ENCODE measurements at regions not wholly inside any gene's neighbourhood (a gene's known extent, or its start where the extent isn't known, plus 50 kb on each side); places are given as distances from the start of the nearest gene placed in this dataset.

GRCh38 chr2:80894486-80894885 lies 589.9 kb upstream of the LRRTM1 start:
- ATAC-seq (no peak), FAIRE-seq (no peak), DNase-seq (ENCODE audit: extremely low read depth in 1 of 4, low spot score in 3 of 4) (no peak)
- Histone ChIP-seq H3K27me3 (ENCODE audit: control insufficient read depth in 2 of 2, insufficient read depth in 2 of 2, low read length in 2 of 2) (no peaks in the 10 kb centered on the region), H3K27ac (ENCODE audit: extremely low read depth, low read depth, low read length) (no peak overlapping the region), H3K9ac (ENCODE audit: insufficient read depth in 1 of 2, low read depth in 2 of 2, low read length in 2 of 2) (no peak overlapping the region), H3K4me3 (no peak overlapping the region), H3K4me2 (ENCODE audit: insufficient read depth, low read length) (no peak overlapping the region), H4K20me1 (replicated peaks; ENCODE audit: control insufficient read depth, insufficient read depth, low read length) (no peaks in the 10 kb centered on the region), H3K4me1 (replicated peaks in 1 of 2; ENCODE audit: control insufficient read depth in 2 of 2, insufficient read depth in 2 of 2, low read length in 2 of 2) (no peaks in the 10 kb centered on the region), H3K9me3 (replicated peaks; ENCODE audit: control insufficient read depth, insufficient read depth, low read depth, low read length) (no peaks in the 10 kb centered on the region), H3K36me3 (ENCODE audit: control insufficient read depth, insufficient read depth, low read length) (no peaks in the 10 kb centered on the region), H3K9me1 (ENCODE audit: control insufficient read depth, insufficient read depth, low read length) (no peaks in the 10 kb centered on the region), H3K79me2 (ENCODE audit: control insufficient read depth, insufficient read depth, low read length) (no peaks in the 10 kb centered on the region), H2AFZ (ENCODE audit: low read depth, low read length) (no peak overlapping the region)
- intact Hi-C loops (cut with micrococcal nuclease) (no loop called here), in situ Hi-C loops (cut with MboI) (no loop called here)
- POLR2A ChIA-PET = interaction anchor here (0.5 kb wide), 1 partner anchor 1008 kb away, joined by 3 read pairs; no protein-coding TSS in a partner anchor
- BruUV-seq (replicated peaks) = no TSS peak
- CTCF ChIA-PET (ENCODE audit: low intra/inter-chr PET ratio) = no interaction called here
- TF ChIP-seq ARID1B (IDR thresholded peaks at IDR 0.05) = no peak
- WGBS (ENCODE audit: insufficient coverage, low coverage, missing lambda C conversion rate) = 1% methylated on average over 3 of the region's 3 CpGs

DNA sequence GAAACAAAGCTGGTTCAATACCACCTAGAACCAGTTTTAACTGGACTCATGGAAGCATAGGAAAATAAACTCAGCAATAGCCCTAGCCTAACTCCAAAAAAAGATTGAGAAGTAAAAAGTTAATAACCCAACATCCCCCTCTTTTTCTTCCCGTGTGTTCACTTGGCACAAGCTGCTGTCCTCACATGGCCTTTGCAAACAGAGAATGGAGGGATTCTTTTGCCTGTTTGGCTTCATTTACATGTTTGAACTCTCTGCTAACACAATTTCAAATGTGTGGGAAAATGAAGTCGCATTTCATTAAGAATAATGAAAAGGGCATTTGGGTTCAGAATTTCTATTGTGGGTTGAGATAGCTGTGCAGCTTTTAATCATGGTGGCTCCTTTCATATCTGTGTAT lies 589.2 kb upstream of the LRRTM1 start:
- no peaks in the 10 kb centered on the region for H3K79me2 ChIP-seq (ENCODE audit: control insufficient read depth, insufficient read depth, low read length)
- ChIA-PET POLR2A (no interaction called here), CTCF (ENCODE audit: low intra/inter-chr PET ratio) (no interaction called here)
- ATAC-seq (no peak), DNase-seq (ENCODE audit: extremely low read depth in 1 of 4, low spot score in 3 of 4) (no peak), FAIRE-seq (no peak)
- no peak for TF ChIP-seq ARID4B (CRISPR knock-in tag; IDR thresholded peaks at IDR 0.05)
- no peaks in the 10 kb centered on the region for H3K4me1 ChIP-seq (replicated peaks in 1 of 2; ENCODE audit: control insufficient read depth in 2 of 2, insufficient read depth in 2 of 2, low read length in 2 of 2)
- no peak overlapping the region for H3K4me2 ChIP-seq (ENCODE audit: insufficient read depth, low read length)
- H3K9me1 ChIP-seq (ENCODE audit: control insufficient read depth, insufficient read depth, low read length) = no peaks in the 10 kb centered on the region
- H3K27me3 ChIP-seq (ENCODE audit: control insufficient read depth in 2 of 2, insufficient read depth in 2 of 2, low read length in 2 of 2) = no peaks in the 10 kb centered on the region
- no peak overlapping the region for H2AFZ ChIP-seq (ENCODE audit: low read depth, low read length)
- no TSS peak for BruUV-seq (replicated peaks)
- H3K9ac ChIP-seq (ENCODE audit: insufficient read depth in 1 of 2, low read depth in 2 of 2, low read length in 2 of 2) = no peak overlapping the region
- H3K4me3 ChIP-seq = no peak overlapping the region
- H3K9me3 ChIP-seq (replicated peaks; ENCODE audit: control insufficient read depth, insufficient read depth, low read depth, low read length) = no peaks in the 10 kb centered on the region
- no peaks in the 10 kb centered on the region for H4K20me1 ChIP-seq (replicated peaks; ENCODE audit: control insufficient read depth, insufficient read depth, low read length)
- H3K27ac ChIP-seq (ENCODE audit: extremely low read depth, low read depth, low read length) = no peak overlapping the region
- WGBS (ENCODE audit: insufficient coverage, low coverage, missing lambda C conversion rate) = 0% methylated on average over 2 of the region's 2 CpGs
- in situ Hi-C loops (cut with MboI) = no loop called here
- no peaks in the 10 kb centered on the region for H3K36me3 ChIP-seq (ENCODE audit: control insufficient read depth, insufficient read depth, low read length)
- intact Hi-C loops (cut with micrococcal nuclease) = no loop called here
